Panc1 (cell line): ENCODE measurements at regions not wholly inside any gene's neighbourhood (a gene's known extent, or its start where the extent isn't known, plus 50 kb on each side); places are given as distances from the start of the nearest gene placed in this dataset.

Experiments used
- ATAC-seq: fragments of 200-7000 bp; cut with Tn5 transposase; 2 replicates; pipeline ENCODE4 v1.9.1; 2020; ENCODE audit warnings: mild to moderate bottlenecking, moderate library complexity
- BruUV-seq: library from RNA; stranded (reverse); fragments of 400-500 nt; replicated peaks from 2 replicates; lab custom pipeline; 2021; lab: Mats Ljungman, UMichigan
- CTCF ChIA-PET: fragments of 300-600 bp; sonication (Branson Sonifier 250); formaldehyde crosslinking; loops from one replicate; lab custom pipeline; 2022; ENCODE audit warnings: antibody characterized with exemption; lab: Charles Lee
- POLR2A ChIA-PET: fragments of 300-600 bp; sonication (Branson Sonifier 250); formaldehyde crosslinking; loops from one replicate; lab custom pipeline; 2022; ENCODE audit warnings: antibody characterized with exemption; lab: Charles Lee
- DNase-seq: peaks from one replicate; pipeline ENCODE4 v3.0.0-alpha.2; 2010; ENCODE audit warnings: low read depth, low spot score
- H3K27ac ChIP-seq: 2 replicates; pipeline ENCODE4 v1.5.1; 2011; ENCODE audit warnings: mild to moderate bottlenecking, low read length, inconsistent platforms
- H3K27me3 ChIP-seq: fragments of 200-500 bp; sonication (Bioruptor generic); 2 replicates; pipeline ENCODE4 v1.6.0; 2014; ENCODE audit warnings: low read length, inconsistent platforms; ENCODE audit not compliant: control insufficient read depth, insufficient read depth
- H3K36me3 ChIP-seq: fragments of 200-500 bp; sonication (Bioruptor generic); 2 replicates; pipeline ENCODE4 v1.5.1; 2014; ENCODE audit warnings: inconsistent platforms, mild to moderate bottlenecking, low read length, moderate library complexity; ENCODE audit not compliant: control insufficient read depth, insufficient read depth
- H3K4me1 ChIP-seq: 2 replicates; pipeline ENCODE4 v1.5.1; 2011; ENCODE audit warnings: inconsistent platforms, mild to moderate bottlenecking, low read length, moderate library complexity; ENCODE audit not compliant: control insufficient read depth, insufficient read depth
- H3K4me3 ChIP-seq, 2 experiments: 2 replicates each; pipeline ENCODE4 v1.5.1; 2011 to 2012; ENCODE audit warnings: low read depth in 2 of 2, low read length in 2 of 2, mild to moderate bottlenecking in 2 of 2, inconsistent platforms in 1 of 2, moderate library complexity in 1 of 2
- H3K9me3 ChIP-seq: fragments of 200-500 bp; sonication (Bioruptor generic); 2 replicates; pipeline ENCODE4 v1.5.1; 2014; ENCODE audit warnings: low read depth, mild to moderate bottlenecking, inconsistent platforms, low read length, moderate library complexity; ENCODE audit not compliant: control insufficient read depth, insufficient read depth
- POLR2AphosphoS5 ChIP-seq: IDR thresholded peaks from 2 replicates; pipeline ENCODE4 v1.6.1; 2012; ENCODE audit warnings: mild to moderate bottlenecking, low read depth, low read length, moderate library complexity
- SIN3A ChIP-seq: IDR thresholded peaks from 2 replicates; pipeline ENCODE4 v1.6.1; 2012; ENCODE audit warnings: low read depth, mild to moderate bottlenecking, low read length, moderate library complexity, borderline replicate concordance; ENCODE audit not compliant: insufficient read depth
- TCF7L2 ChIP-seq: IDR thresholded peaks from 2 replicates; pipeline ENCODE4 v1.6.1; 2011; ENCODE audit warnings: mild to moderate bottlenecking, low read depth, low read length, inconsistent platforms
- in situ Hi-C: cut with HindIII; loops from 2 replicates; pipeline ENCODE4 v1.10.0; 2016; ENCODE audit warnings: low sequenced_read_pairs, low pct_unique_long_range_greater_than_20kb
- intact Hi-C: fragments of 100-400 bp; cut with micrococcal nuclease; formaldehyde crosslinking; loops from one replicate; pipeline ENCODE4 v1.10.0; 2022; ENCODE audit not compliant: unreplicated experiment
- TF ChIP-seq, protein P1 (sequence below): fragments of 450-650 bp; IDR thresholded peaks from 2 replicates; pipeline ENCODE4 v1.5.1; 2017; ENCODE audit warnings: mild to moderate bottlenecking
- TF ChIP-seq, protein P2 (sequence below), 2 experiments: IDR thresholded peaks; 2 replicates each; pipeline ENCODE4 v1.6.1; 2011 to 2012; ENCODE audit warnings: low read depth in 2 of 2, control low read depth in 1 of 2, low read length in 1 of 2, mild to moderate bottlenecking in 1 of 2, moderate library complexity in 1 of 2; ENCODE audit not compliant: insufficient read depth in 1 of 2

DNA sequence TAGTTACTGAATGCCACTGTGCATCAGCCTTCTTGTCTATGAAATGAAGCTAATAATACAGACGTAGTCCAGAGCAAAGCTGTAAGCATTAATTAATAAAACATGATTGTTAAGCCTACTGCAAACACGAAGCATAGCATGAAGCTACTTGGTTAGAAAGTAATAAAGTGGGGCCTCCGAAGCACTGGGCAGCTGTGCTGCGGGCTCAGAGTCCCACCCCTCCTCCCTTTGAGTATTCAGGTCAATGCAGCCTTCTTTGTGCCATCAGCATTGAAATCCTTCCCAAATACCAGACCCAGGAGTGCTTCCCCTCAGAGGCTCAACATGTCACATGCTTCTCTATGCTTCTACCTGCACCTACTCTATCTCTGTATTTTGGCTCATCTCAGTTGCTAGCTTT, 1112.6 kb downstream of the IGSF11 start:
- no peaks in the 10 kb centered on the region for H3K4me1 ChIP-seq
- in situ Hi-C loops (no loop called here), intact Hi-C loops (no loop called here)
- no TSS peak for BruUV-seq
- H3K9me3 ChIP-seq, result no peaks in the 10 kb centered on the region
- DNase-seq (no peak), ATAC-seq (no peak)
- ChIA-PET POLR2A (no interaction called here), CTCF (no interaction called here)
- no peaks in the 10 kb centered on the region for H3K36me3 ChIP-seq
- no peak for TF ChIP-seq POLR2AphosphoS5
- no peak for TF ChIP-seq SIN3A
- TF ChIP-seq TCF7L2, result no peak
- TF ChIP-seq, protein P1, sequence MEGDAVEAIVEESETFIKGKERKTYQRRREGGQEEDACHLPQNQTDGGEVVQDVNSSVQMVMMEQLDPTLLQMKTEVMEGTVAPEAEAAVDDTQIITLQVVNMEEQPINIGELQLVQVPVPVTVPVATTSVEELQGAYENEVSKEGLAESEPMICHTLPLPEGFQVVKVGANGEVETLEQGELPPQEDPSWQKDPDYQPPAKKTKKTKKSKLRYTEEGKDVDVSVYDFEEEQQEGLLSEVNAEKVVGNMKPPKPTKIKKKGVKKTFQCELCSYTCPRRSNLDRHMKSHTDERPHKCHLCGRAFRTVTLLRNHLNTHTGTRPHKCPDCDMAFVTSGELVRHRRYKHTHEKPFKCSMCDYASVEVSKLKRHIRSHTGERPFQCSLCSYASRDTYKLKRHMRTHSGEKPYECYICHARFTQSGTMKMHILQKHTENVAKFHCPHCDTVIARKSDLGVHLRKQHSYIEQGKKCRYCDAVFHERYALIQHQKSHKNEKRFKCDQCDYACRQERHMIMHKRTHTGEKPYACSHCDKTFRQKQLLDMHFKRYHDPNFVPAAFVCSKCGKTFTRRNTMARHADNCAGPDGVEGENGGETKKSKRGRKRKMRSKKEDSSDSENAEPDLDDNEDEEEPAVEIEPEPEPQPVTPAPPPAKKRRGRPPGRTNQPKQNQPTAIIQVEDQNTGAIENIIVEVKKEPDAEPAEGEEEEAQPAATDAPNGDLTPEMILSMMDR, result no peak
- TF ChIP-seq, protein P2, sequence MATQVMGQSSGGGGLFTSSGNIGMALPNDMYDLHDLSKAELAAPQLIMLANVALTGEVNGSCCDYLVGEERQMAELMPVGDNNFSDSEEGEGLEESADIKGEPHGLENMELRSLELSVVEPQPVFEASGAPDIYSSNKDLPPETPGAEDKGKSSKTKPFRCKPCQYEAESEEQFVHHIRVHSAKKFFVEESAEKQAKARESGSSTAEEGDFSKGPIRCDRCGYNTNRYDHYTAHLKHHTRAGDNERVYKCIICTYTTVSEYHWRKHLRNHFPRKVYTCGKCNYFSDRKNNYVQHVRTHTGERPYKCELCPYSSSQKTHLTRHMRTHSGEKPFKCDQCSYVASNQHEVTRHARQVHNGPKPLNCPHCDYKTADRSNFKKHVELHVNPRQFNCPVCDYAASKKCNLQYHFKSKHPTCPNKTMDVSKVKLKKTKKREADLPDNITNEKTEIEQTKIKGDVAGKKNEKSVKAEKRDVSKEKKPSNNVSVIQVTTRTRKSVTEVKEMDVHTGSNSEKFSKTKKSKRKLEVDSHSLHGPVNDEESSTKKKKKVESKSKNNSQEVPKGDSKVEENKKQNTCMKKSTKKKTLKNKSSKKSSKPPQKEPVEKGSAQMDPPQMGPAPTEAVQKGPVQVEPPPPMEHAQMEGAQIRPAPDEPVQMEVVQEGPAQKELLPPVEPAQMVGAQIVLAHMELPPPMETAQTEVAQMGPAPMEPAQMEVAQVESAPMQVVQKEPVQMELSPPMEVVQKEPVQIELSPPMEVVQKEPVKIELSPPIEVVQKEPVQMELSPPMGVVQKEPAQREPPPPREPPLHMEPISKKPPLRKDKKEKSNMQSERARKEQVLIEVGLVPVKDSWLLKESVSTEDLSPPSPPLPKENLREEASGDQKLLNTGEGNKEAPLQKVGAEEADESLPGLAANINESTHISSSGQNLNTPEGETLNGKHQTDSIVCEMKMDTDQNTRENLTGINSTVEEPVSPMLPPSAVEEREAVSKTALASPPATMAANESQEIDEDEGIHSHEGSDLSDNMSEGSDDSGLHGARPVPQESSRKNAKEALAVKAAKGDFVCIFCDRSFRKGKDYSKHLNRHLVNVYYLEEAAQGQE (IDR thresholded peaks at IDR 0.05; ENCODE audit: insufficient read depth in 1 of 2, low read depth in 2 of 2, low read length in 1 of 2), result no peak
- no peak overlapping the region for H3K27ac ChIP-seq
- no peaks in the 10 kb centered on the region for H3K27me3 ChIP-seq
- no peak overlapping the region for H3K4me3 ChIP-seq

DNA sequence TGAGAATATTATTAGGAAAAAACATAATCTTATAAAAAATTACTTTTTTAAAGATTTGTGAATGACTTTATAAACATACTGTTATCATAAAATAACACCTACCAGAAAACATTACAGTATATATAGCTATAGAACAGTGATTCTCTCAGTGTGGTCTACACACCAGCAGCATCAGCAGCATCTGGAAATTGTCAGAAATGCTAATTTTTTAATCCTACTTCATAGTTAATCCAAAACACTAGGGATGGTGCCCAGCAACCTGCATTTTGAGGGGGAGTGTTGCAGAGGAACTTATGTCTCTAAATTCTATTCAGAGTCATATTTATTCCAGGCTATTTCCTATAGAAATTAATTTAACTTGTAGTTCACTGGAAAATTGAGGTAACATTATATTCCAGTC, 1107.8 kb downstream of the IGSF11 start:
- H3K4me3 ChIP-seq, result no peak overlapping the region
- ATAC-seq (no peak), DNase-seq (no peak)
- intact Hi-C loops, result no loop called here
- TF ChIP-seq TCF7L2 (no peak), POLR2AphosphoS5 (no peak), SIN3A (no peak)
- TF ChIP-seq, protein P2 (IDR thresholded peaks at IDR 0.05; ENCODE audit: insufficient read depth in 1 of 2, low read depth in 2 of 2, low read length in 1 of 2), result no peak
- TF ChIP-seq, protein P1, result no peak
- H3K27me3 ChIP-seq, result no peaks in the 10 kb centered on the region
- CTCF ChIA-PET, result no interaction called here
- H3K4me1 ChIP-seq, result no peaks in the 10 kb centered on the region
- no peaks in the 10 kb centered on the region for H3K36me3 ChIP-seq
- in situ Hi-C loops, result no loop called here
- BruUV-seq, result no TSS peak
- POLR2A ChIA-PET, result no interaction called here
- H3K9me3 ChIP-seq, result no peaks in the 10 kb centered on the region; the same call in 1 of the 2 replicates
- H3K27ac ChIP-seq, result no peak overlapping the region
